Endothelial cell of umbilical vein (primary cell): ENCODE measurements at regions not wholly inside any gene's neighbourhood (a gene's known extent, or its start where the extent isn't known, plus 50 kb on each side); places are given as distances from the start of the nearest gene placed in this dataset.

ENCODE experiments used
- EZH2 ChIP-seq: IDR thresholded peaks from 2 replicates; pipeline ENCODE4 v1.6.1; 2012; ENCODE audit warnings: borderline replicate concordance, low read depth, mild to moderate bottlenecking, moderate library complexity, low read length, inconsistent platforms; ENCODE audit not compliant: severe bottlenecking
- FOS ChIP-seq: IDR thresholded peaks from 2 replicates; pipeline ENCODE4 v1.6.1; 2011; ENCODE audit warnings: mild to moderate bottlenecking, low read length, moderate library complexity, borderline replicate concordance; ENCODE audit not compliant: insufficient read depth
- JUN ChIP-seq: IDR thresholded peaks from 2 replicates; pipeline ENCODE4 v1.6.1; 2011; ENCODE audit warnings: borderline replicate concordance, low read depth; ENCODE audit not compliant: insufficient read length, insufficient read depth
- MAX ChIP-seq: IDR thresholded peaks from 2 replicates; pipeline ENCODE4 v1.6.1; 2011; ENCODE audit not compliant: insufficient read depth, insufficient read length
- POLR2A ChIP-seq: IDR thresholded peaks from 2 replicates; pipeline ENCODE4 v1.6.1; 2012; ENCODE audit warnings: low read depth, mild to moderate bottlenecking, control low read depth, low read length
- POLR2AphosphoS5 ChIP-seq: IDR thresholded peaks from 2 replicates; pipeline ENCODE4 v1.6.1; 2012; ENCODE audit warnings: low read depth, mild to moderate bottlenecking, control low read depth, low read length, moderate library complexity; ENCODE audit not compliant: insufficient read depth
- TF ChIP-seq, protein P1 (sequence below), 2 donors: IDR thresholded peaks; 1 replicate in 1 of 2; 2 replicates in 1 of 2; pipeline ENCODE4 v1.5.1; 2011; ENCODE audit warnings: low read length in 2 of 2, mild to moderate bottlenecking in 2 of 2, moderate library complexity in 2 of 2, control low read depth in 1 of 2, inconsistent platforms in 1 of 2, low read depth in 1 of 2; ENCODE audit not compliant: insufficient read depth in 1 of 2; ENCODE audit errors: extremely low read depth in 1 of 2

DNA sequence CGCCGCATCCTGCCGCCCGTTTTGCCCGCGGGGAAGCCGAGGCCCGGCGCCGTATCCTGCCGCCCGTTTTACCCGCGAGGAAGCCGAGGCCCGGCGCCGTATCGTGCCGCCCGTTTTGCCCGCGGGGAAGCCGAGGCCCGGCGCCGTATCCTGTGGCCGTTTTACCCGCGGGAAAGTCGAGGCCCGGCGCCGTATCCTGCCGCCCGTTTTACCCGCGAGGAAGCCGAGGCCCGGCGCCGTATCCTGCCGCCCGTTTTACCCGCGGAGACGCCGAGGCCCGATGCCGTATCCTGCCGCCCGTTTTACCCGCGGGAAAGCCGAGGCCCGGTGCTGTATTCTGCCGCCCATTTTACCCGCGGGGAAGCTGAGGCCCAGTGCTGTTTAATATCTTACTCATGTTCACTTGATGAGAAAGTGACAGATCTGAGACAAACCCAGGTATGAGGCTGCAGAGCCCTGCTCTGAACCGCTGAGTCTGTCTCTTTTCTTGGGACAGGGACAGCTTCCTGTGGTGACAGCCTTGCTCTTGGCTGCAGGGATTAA, 129.4 kb downstream of the CDH26 start:
- TF ChIP-seq POLR2A, result no peak
- TF ChIP-seq, protein P1, sequence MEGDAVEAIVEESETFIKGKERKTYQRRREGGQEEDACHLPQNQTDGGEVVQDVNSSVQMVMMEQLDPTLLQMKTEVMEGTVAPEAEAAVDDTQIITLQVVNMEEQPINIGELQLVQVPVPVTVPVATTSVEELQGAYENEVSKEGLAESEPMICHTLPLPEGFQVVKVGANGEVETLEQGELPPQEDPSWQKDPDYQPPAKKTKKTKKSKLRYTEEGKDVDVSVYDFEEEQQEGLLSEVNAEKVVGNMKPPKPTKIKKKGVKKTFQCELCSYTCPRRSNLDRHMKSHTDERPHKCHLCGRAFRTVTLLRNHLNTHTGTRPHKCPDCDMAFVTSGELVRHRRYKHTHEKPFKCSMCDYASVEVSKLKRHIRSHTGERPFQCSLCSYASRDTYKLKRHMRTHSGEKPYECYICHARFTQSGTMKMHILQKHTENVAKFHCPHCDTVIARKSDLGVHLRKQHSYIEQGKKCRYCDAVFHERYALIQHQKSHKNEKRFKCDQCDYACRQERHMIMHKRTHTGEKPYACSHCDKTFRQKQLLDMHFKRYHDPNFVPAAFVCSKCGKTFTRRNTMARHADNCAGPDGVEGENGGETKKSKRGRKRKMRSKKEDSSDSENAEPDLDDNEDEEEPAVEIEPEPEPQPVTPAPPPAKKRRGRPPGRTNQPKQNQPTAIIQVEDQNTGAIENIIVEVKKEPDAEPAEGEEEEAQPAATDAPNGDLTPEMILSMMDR (IDR thresholded peaks at IDR 0.05; ENCODE audit: extremely low read depth in 1 of 2, insufficient read depth in 1 of 2, low read depth in 1 of 2, low read length in 2 of 2), result no peak
- no peak for TF ChIP-seq POLR2AphosphoS5
- TF ChIP-seq EZH2, result no peak
- TF ChIP-seq MAX, result no peak
- TF ChIP-seq JUN, result no peak
- TF ChIP-seq FOS, result no peak
